ENCODE measurements at regions not wholly inside any gene's neighbourhood (a gene's known extent, or its start where the extent isn't known, plus 50 kb on each side); places are given as distances from the start of the nearest gene placed in this dataset.

DNA sequence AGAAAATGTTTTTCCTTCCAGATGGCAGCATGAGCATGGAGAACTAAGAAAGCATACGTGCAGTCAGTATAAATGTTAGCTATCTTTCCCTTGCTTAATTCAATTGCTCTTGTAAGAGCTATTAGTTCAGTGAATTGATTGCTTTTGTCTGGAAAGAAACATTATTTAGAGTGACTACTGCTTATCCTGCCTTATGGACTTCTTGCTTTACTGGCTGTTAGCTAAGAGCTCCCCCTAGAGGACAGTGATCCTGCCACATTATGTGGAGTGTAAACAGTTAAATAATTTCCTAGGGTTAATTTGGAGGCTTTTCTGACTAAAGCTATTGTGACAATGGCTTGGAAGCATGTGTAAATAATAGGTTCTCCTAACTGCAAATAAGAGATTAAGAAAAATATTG lies 1402.4 kb downstream of the FAM133A start:
- Mint-ChIP-seq H3K27me3 (no peaks in the 10 kb centered on the region), H3K27ac (no peak overlapping the region), H3K4me1 (ENCODE audit: unreplicated experiment) (no peaks in the 10 kb centered on the region), H3K9me3 (no peaks in the 10 kb centered on the region), H3K4me3 (no peak overlapping the region), H3K36me3 (no peaks in the 10 kb centered on the region)
- DNase-seq (ENCODE audit: extremely low spot score, unreplicated experiment), result no peak
- TF ChIP-seq, protein P1, sequence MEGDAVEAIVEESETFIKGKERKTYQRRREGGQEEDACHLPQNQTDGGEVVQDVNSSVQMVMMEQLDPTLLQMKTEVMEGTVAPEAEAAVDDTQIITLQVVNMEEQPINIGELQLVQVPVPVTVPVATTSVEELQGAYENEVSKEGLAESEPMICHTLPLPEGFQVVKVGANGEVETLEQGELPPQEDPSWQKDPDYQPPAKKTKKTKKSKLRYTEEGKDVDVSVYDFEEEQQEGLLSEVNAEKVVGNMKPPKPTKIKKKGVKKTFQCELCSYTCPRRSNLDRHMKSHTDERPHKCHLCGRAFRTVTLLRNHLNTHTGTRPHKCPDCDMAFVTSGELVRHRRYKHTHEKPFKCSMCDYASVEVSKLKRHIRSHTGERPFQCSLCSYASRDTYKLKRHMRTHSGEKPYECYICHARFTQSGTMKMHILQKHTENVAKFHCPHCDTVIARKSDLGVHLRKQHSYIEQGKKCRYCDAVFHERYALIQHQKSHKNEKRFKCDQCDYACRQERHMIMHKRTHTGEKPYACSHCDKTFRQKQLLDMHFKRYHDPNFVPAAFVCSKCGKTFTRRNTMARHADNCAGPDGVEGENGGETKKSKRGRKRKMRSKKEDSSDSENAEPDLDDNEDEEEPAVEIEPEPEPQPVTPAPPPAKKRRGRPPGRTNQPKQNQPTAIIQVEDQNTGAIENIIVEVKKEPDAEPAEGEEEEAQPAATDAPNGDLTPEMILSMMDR (conservative IDR thresholded peaks at IDR 0.05), result peak; percentile 78

DNA sequence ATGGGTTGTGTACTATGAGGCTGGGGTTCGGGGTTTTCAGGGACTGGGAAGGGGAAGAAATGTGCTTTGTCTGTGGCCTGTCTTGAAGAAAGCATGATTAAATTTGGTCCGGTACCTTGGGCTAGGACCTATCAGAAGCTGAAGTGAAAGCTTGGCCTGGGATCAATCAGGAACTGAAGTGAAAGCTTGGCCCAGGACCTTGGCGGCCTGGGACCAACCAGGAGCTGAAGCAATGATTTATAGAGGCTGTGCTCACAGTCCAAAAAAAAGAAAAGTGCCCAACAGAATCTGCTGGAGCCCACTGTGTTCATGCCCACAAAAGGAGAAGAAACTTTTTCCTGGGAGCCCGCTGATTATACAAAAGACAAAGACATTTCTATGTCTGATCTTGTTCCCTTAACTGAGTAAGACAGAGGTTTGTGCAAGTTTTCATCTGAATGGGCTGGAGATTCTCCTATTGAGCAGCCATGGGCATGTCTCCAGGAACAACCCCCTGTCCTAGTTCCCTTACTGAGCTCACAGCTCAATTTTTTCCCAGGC lies 1427.9 kb downstream of the FAM133A start:
- Mint-ChIP-seq H3K27ac (no peak overlapping the region), H3K9me3 (no peaks in the 10 kb centered on the region), H3K4me1 (ENCODE audit: unreplicated experiment) (no peaks in the 10 kb centered on the region), H3K4me3 (no peak overlapping the region), H3K36me3 (no peaks in the 10 kb centered on the region), H3K27me3 (no peaks in the 10 kb centered on the region)
- TF ChIP-seq, protein P1 (conservative IDR thresholded peaks at IDR 0.05), result no peak
- no peak for DNase-seq (ENCODE audit: extremely low spot score, unreplicated experiment)

- no peaks in the 10 kb centered on the region for H3K27me3 Mint-ChIP-seq
- TF ChIP-seq, protein P1 (conservative IDR thresholded peaks at IDR 0.05), result no peak
- H3K4me3 Mint-ChIP-seq, result no peak overlapping the region
- no peak for DNase-seq (ENCODE audit: extremely low spot score, unreplicated experiment)
- no peak overlapping the region for H3K27ac Mint-ChIP-seq
- no peaks in the 10 kb centered on the region for H3K4me1 Mint-ChIP-seq (ENCODE audit: unreplicated experiment)
- H3K9me3 Mint-ChIP-seq, result no peaks in the 10 kb centered on the region
- no peaks in the 10 kb centered on the region for H3K36me3 Mint-ChIP-seq
These were observed 1443.5 kb downstream of the FAM133A start for GRCh38 chrX:95117556-95117955.

GRCh38 chrX:95145848-95146490 lies 1472.0 kb downstream of the FAM133A start:
- H3K4me1 Mint-ChIP-seq (ENCODE audit: unreplicated experiment), result no peaks in the 10 kb centered on the region
- no peaks in the 10 kb centered on the region for H3K9me3 Mint-ChIP-seq
- no peak overlapping the region for H3K4me3 Mint-ChIP-seq
- no peaks in the 10 kb centered on the region for H3K36me3 Mint-ChIP-seq
- H3K27ac Mint-ChIP-seq, result no peak overlapping the region
- TF ChIP-seq, protein P1 (conservative IDR thresholded peaks at IDR 0.05), result no peak
- DNase-seq (ENCODE audit: extremely low spot score, unreplicated experiment), result no peak
- H3K27me3 Mint-ChIP-seq, result no peaks in the 10 kb centered on the region

- no peaks in the 10 kb centered on the region for H3K27me3 Mint-ChIP-seq
- H3K4me1 Mint-ChIP-seq (ENCODE audit: unreplicated experiment), result no peaks in the 10 kb centered on the region
- H3K9me3 Mint-ChIP-seq, result no peaks in the 10 kb centered on the region
- no peaks in the 10 kb centered on the region for H3K36me3 Mint-ChIP-seq
- TF ChIP-seq, protein P1 (conservative IDR thresholded peaks at IDR 0.05), result no peak
- H3K27ac Mint-ChIP-seq, result no peak overlapping the region
- H3K4me3 Mint-ChIP-seq, result no peak overlapping the region
- no peak for DNase-seq (ENCODE audit: extremely low spot score, unreplicated experiment)
These were observed 1478.8 kb downstream of the FAM133A start for GRCh38 chrX:95152810-95153209.
